Endothelial cell of umbilical vein (primary cell): ENCODE measurements at regions not wholly inside any gene's neighbourhood (a gene's known extent, or its start where the extent isn't known, plus 50 kb on each side); places are given as distances from the start of the nearest gene placed in this dataset.

ENCODE experiments used
- BruUV-seq: library from RNA; stranded (reverse); fragments of 400-500 nt; replicated peaks from 2 replicates; lab custom pipeline; 2021; lab: Mats Ljungman, UMichigan
- CTCF ChIA-PET: fragments of 300-600, 350-600 bp; sonication (Branson Sonifier 250); formaldehyde crosslinking; loops from one replicate; lab custom pipeline; 2021; ENCODE audit warnings: antibody characterized with exemption, inconsistent platforms; lab: Charles Lee
- POLR2A ChIA-PET: fragments of 300-600, 350-600 bp; sonication (Branson Sonifier 250); formaldehyde crosslinking; loops from one replicate; lab custom pipeline; 2021; ENCODE audit warnings: antibody characterized with exemption, inconsistent platforms; lab: Charles Lee
- DNase-seq: peaks from one replicate; pipeline ENCODE4 v3.0.0-alpha.2; 2011; ENCODE audit warnings: low read depth, low spot score
- FAIRE-seq: peaks from 2 replicates; lab custom pipeline; 2011; peaks lifted over from hg19 to GRCh38; lab: Jason Lieb, UNC
- H2AFZ ChIP-seq: 2 replicates; pipeline ENCODE4 v1.6.0; 2012; ENCODE audit warnings: low read depth, low read length, control low read depth, inconsistent platforms
- H3K27ac ChIP-seq: 2 replicates; pipeline ENCODE4 v1.5.1; 2011; ENCODE audit warnings: low read depth, mild to moderate bottlenecking, control low read depth, low read length, moderate library complexity; ENCODE audit not compliant: insufficient read depth
- H3K27me3 ChIP-seq, 2 experiments: 2 replicates each; pipeline versions ENCODE4 v1.6.0 to v1.6.1; 2011; ENCODE audit warnings: low read length in 2 of 2, mixed read lengths in 1 of 2; ENCODE audit not compliant: control insufficient read depth in 2 of 2, insufficient read depth in 2 of 2
- H3K36me3 ChIP-seq, 2 experiments: 2 replicates in 1 of 2; 3 replicates in 1 of 2; pipeline ENCODE4 v1.5.1; 2011; ENCODE audit warnings: low read length in 2 of 2, mild to moderate bottlenecking in 1 of 2, moderate library complexity in 1 of 2; ENCODE audit not compliant: control insufficient read depth in 2 of 2, insufficient read depth in 2 of 2; ENCODE audit errors: extremely low read depth in 1 of 2
- H3K4me1 ChIP-seq: 3 replicates; pipeline ENCODE4 v1.5.1; 2011; ENCODE audit warnings: mild to moderate bottlenecking, low read length; ENCODE audit not compliant: control insufficient read depth, insufficient read depth; ENCODE audit errors: extremely low read depth
- H3K4me2 ChIP-seq: 2 replicates; pipeline ENCODE4 v1.6.1; 2011; ENCODE audit warnings: low read length, control low read depth, mixed read lengths; ENCODE audit not compliant: insufficient read depth
- H3K4me3 ChIP-seq, 3 experiments: fragments of 200-600 bp in 1 of 3; sonication (generic), shearing (Covaris generic) in 1 of 3; replicated peaks in 1 of 3; 2 replicates each; pipeline ENCODE4 v1.5.1; 2011 to 2016; ENCODE audit warnings: control low read depth in 3 of 3, low read length in 3 of 3, mild to moderate bottlenecking in 2 of 3, inconsistent platforms in 1 of 3, low read depth in 1 of 3, moderate library complexity in 1 of 3; ENCODE audit not compliant: insufficient read depth in 1 of 3
- H3K79me2 ChIP-seq: 2 replicates; pipeline ENCODE4 v1.6.0; 2012; ENCODE audit warnings: low read length, inconsistent platforms; ENCODE audit not compliant: control insufficient read depth, insufficient read depth
- H3K9ac ChIP-seq: replicated peaks from 2 replicates; pipeline ENCODE3; 2011; ENCODE audit warnings: low read length, control low read depth; ENCODE audit not compliant: insufficient read depth; ENCODE audit errors: extremely low read depth
- H3K9me1 ChIP-seq: replicated peaks from 3 replicates; pipeline ENCODE4 v1.6.0; 2011; ENCODE audit warnings: mild to moderate bottlenecking, low read length; ENCODE audit not compliant: control insufficient read depth, insufficient read depth; ENCODE audit errors: extremely low read depth
- H3K9me3 ChIP-seq: replicated peaks from 2 replicates; pipeline ENCODE4 v1.5.1; 2012; ENCODE audit warnings: low read length, inconsistent platforms; ENCODE audit not compliant: control insufficient read depth, insufficient read depth
- H4K20me1 ChIP-seq: replicated peaks from 2 replicates; pipeline ENCODE3; 2011; ENCODE audit warnings: mild to moderate bottlenecking, low read length; ENCODE audit not compliant: control insufficient read depth, insufficient read depth; ENCODE audit errors: extremely low read depth
- CTCF ChIP-seq, 2 donors: IDR thresholded peaks; 1 replicate in 1 of 2; 2 replicates in 1 of 2; pipeline ENCODE4 v1.5.1; 2011; ENCODE audit warnings: low read length in 2 of 2, mild to moderate bottlenecking in 2 of 2, moderate library complexity in 2 of 2, control low read depth in 1 of 2, inconsistent platforms in 1 of 2, low read depth in 1 of 2; ENCODE audit not compliant: insufficient read depth in 1 of 2; ENCODE audit errors: extremely low read depth in 1 of 2
- EZH2 ChIP-seq: IDR thresholded peaks from 2 replicates; pipeline ENCODE4 v1.6.1; 2012; ENCODE audit warnings: borderline replicate concordance, low read depth, mild to moderate bottlenecking, moderate library complexity, low read length, inconsistent platforms; ENCODE audit not compliant: severe bottlenecking
- FOS ChIP-seq: IDR thresholded peaks from 2 replicates; pipeline ENCODE4 v1.6.1; 2011; ENCODE audit warnings: mild to moderate bottlenecking, low read length, moderate library complexity, borderline replicate concordance; ENCODE audit not compliant: insufficient read depth
- GATA2 ChIP-seq: IDR thresholded peaks from 2 replicates; pipeline ENCODE4 v1.7.0; 2011; ENCODE audit warnings: low read depth, mild to moderate bottlenecking, moderate library complexity, mixed read lengths, low read length; ENCODE audit not compliant: insufficient read length, insufficient read depth
- JUN ChIP-seq: IDR thresholded peaks from 2 replicates; pipeline ENCODE4 v1.6.1; 2011; ENCODE audit warnings: borderline replicate concordance, low read depth; ENCODE audit not compliant: insufficient read length, insufficient read depth
- MAX ChIP-seq: IDR thresholded peaks from 2 replicates; pipeline ENCODE4 v1.6.1; 2011; ENCODE audit not compliant: insufficient read depth, insufficient read length
- MYC ChIP-seq: IDR thresholded peaks from one replicate; pipeline ENCODE4 v1.6.1; 2011; ENCODE audit warnings: mild to moderate bottlenecking, low read depth, low read length
- POLR2A ChIP-seq: IDR thresholded peaks from 2 replicates; pipeline ENCODE4 v1.6.1; 2012; ENCODE audit warnings: low read depth, mild to moderate bottlenecking, control low read depth, low read length
- POLR2AphosphoS5 ChIP-seq: IDR thresholded peaks from 2 replicates; pipeline ENCODE4 v1.6.1; 2012; ENCODE audit warnings: low read depth, mild to moderate bottlenecking, control low read depth, low read length, moderate library complexity; ENCODE audit not compliant: insufficient read depth
- dilution Hi-C: fragments of 300-500 bp; cut with MboI; formaldehyde crosslinking; loops from one replicate; pipeline ENCODE4 v1.15.0; 2019; ENCODE audit warnings: low sequenced_read_pairs; ENCODE audit not compliant: extremely low pct_ligation_motif_present
- intact Hi-C: fragments of 100-400 bp; cut with micrococcal nuclease; formaldehyde crosslinking; loops from one replicate; pipeline ENCODE4 v1.10.0; 2022

- H3K4me3 ChIP-seq, result no peak overlapping the region
- POLR2A ChIA-PET, result interaction anchor here (1.4 to 2.4 kb wide), 2 partner anchors 58 to 124 kb away, joined by 5 to 14 read pairs; partner anchors contain the start of gene GADD45A
- H3K27me3 ChIP-seq, result no peaks in the 10 kb centered on the region
- no peak for TF ChIP-seq FOS
- TF ChIP-seq GATA2, result no peak
- TF ChIP-seq CTCF (IDR thresholded peaks at IDR 0.05; ENCODE audit: extremely low read depth in 1 of 2, insufficient read depth in 1 of 2, low read depth in 1 of 2, low read length in 2 of 2), result no peak
- no peak for TF ChIP-seq MYC
- no peak for TF ChIP-seq POLR2AphosphoS5
- no peak for TF ChIP-seq MAX
- TF ChIP-seq EZH2, result no peak
- TF ChIP-seq POLR2A, result no peak
- no peak for TF ChIP-seq JUN
- no peak overlapping the region for H3K4me2 ChIP-seq
- peaks cover 14% of the 10 kb centered on the region for H3K4me1 ChIP-seq
- no peak overlapping the region for H3K27ac ChIP-seq
- CTCF ChIA-PET, result interaction anchor here (0.9 to 7.7 kb wide), 19 partner anchors 9 to 296 kb away, joined by 3 to 131 read pairs (median 6); partner anchors contain the start of gene GADD45A
- no TSS peak for BruUV-seq
- no peak overlapping the region for H2AFZ ChIP-seq
- H3K9me1 ChIP-seq, result no peaks in the 10 kb centered on the region
- no peak for DNase-seq
- no peaks in the 10 kb centered on the region for H3K9me3 ChIP-seq
- peak; percentile 8 for FAIRE-seq
- dilution Hi-C loops (no loop called here), intact Hi-C loops (loop anchor here (1.0 kb wide), 5 partner anchors 25 to 200 kb away; partner anchors contain the start of gene GADD45A)
- no peaks in the 10 kb centered on the region for H3K79me2 ChIP-seq
- no peak overlapping the region for H3K9ac ChIP-seq
- no peaks in the 10 kb centered on the region for H4K20me1 ChIP-seq
- no peaks in the 10 kb centered on the region for H3K36me3 ChIP-seq
Measured at GRCh38 chr1:67560580-67561255, 124.3 kb upstream of the GADD45A start.
